Caco-2 (cell line): ENCODE measurements at regions not wholly inside any gene's neighbourhood (a gene's known extent, or its start where the extent isn't known, plus 50 kb on each side); places are given as distances from the start of the nearest gene placed in this dataset.

Experiments
- BruUV-seq: library from RNA; stranded (reverse); fragments of 400-500 nt; replicated peaks from 2 replicates; lab custom pipeline; 2021; lab: Mats Ljungman, UMichigan
- CTCF ChIA-PET: fragments of 300-600 bp; sonication (Branson Sonifier 250); formaldehyde crosslinking; loops from one replicate; lab custom pipeline; 2022; ENCODE audit warnings: antibody characterized with exemption; lab: Charles Lee
- POLR2A ChIA-PET: fragments of 300-600 bp; sonication (Branson Sonifier 250); formaldehyde crosslinking; loops from one replicate; lab custom pipeline; 2022; ENCODE audit warnings: antibody characterized with exemption; lab: Charles Lee
- DNase-seq, 2 experiments: peaks; one replicate each; pipeline versions ENCODE4 v3.0.0 to v3.0.0-alpha.2; 2020 to 2022
- H3K27me3 ChIP-seq: replicated peaks from 2 replicates; pipeline ENCODE4 v1.6.0; 2011; ENCODE audit warnings: low read length; ENCODE audit not compliant: control insufficient read depth, insufficient read depth
- H3K36me3 ChIP-seq: 2 replicates; pipeline ENCODE4 v1.5.1; 2011; ENCODE audit warnings: low read length; ENCODE audit not compliant: control insufficient read depth, insufficient read depth
- H3K4me1 ChIP-seq: fragments of 250-450 bp; sonication (Bioruptor Pico); 2 replicates; pipeline ENCODE4 v1.5.1; 2020; ENCODE audit warnings: mild to moderate bottlenecking
- H3K4me3 ChIP-seq: 2 replicates; pipeline ENCODE4 v1.5.1; 2011; ENCODE audit warnings: low read depth, mild to moderate bottlenecking, control low read depth, low read length
- H3K9me3 ChIP-seq: fragments of 250-450 bp; sonication (Bioruptor Pico); 2 replicates; pipeline ENCODE4 v1.5.1; 2020; ENCODE audit warnings: mild to moderate bottlenecking, moderate library complexity
- H3K27ac Mint-ChIP-seq: one replicate; pipeline ENCODE4 v1.8.0; 2022; ENCODE audit warnings: mixed read lengths; ENCODE audit not compliant: unreplicated experiment
- H3K27me3 Mint-ChIP-seq: one replicate; pipeline ENCODE4 v1.8.0; 2022; ENCODE audit warnings: mixed read lengths; ENCODE audit not compliant: insufficient read depth, unreplicated experiment
- H3K36me3 Mint-ChIP-seq: one replicate; pipeline ENCODE4 v1.8.0; 2022; ENCODE audit warnings: mild to moderate bottlenecking, mixed read lengths; ENCODE audit not compliant: insufficient read depth, unreplicated experiment
- H3K4me1 Mint-ChIP-seq: one replicate; pipeline ENCODE4 v1.8.0; 2022; ENCODE audit warnings: low read depth, mixed read lengths; ENCODE audit not compliant: unreplicated experiment
- H3K4me3 Mint-ChIP-seq: one replicate; pipeline ENCODE4 v1.8.0; 2022; ENCODE audit warnings: mild to moderate bottlenecking, moderate library complexity, mixed read lengths; ENCODE audit not compliant: unreplicated experiment
- H3K9me3 Mint-ChIP-seq: one replicate; pipeline ENCODE4 v1.8.0; 2022; ENCODE audit warnings: mixed read lengths; ENCODE audit not compliant: unreplicated experiment
- CTCF ChIP-seq, 2 experiments: fragments of 200-600 bp in 1 of 2; IDR thresholded peaks; 1 replicate in 1 of 2; 2 replicates in 1 of 2; pipeline versions ENCODE4 v1.5.1 to v1.8.0; 2011 to 2022; ENCODE audit warnings: antibody characterized with exemption in 1 of 2, control low read depth in 1 of 2, inconsistent platforms in 1 of 2, low read depth in 1 of 2, low read length in 1 of 2, mild to moderate bottlenecking in 1 of 2, moderate library complexity in 1 of 2; ENCODE audit not compliant: insufficient read depth in 1 of 2, severe bottlenecking in 1 of 2, unreplicated experiment in 1 of 2
- intact Hi-C: fragments of 100-400 bp; cut with micrococcal nuclease; formaldehyde crosslinking; loops from one replicate; pipeline ENCODE4 v1.10.0; 2022; ENCODE audit not compliant: unreplicated experiment

DNA sequence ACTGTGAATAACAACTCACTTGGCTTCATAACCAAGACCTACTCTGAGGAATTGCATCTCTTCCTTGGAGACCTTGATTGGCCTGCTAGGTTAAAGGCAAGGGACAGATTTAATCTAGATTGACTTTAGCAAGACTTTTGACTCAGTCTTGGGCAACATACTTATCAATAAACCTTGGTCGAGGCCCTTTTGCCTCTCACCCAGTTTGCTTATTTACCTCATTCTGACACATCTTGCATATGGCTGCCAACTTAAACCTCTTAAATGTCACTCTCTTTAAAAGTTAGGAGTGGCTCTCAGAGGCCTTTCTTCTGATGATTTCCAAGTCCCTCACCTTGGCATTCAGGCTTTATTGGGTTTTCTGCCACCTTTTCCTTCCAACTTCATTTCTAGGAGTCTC lies 124.5 kb downstream of the BAMBI start:
- H3K4me1 ChIP-seq: peaks cover 24% of the 10 kb centered on the region
- H3K27me3 Mint-ChIP-seq: no peaks in the 10 kb centered on the region
- no peaks in the 10 kb centered on the region for H3K36me3 Mint-ChIP-seq
- POLR2A ChIA-PET: no interaction called here
- no peaks in the 10 kb centered on the region for H3K9me3 ChIP-seq
- no peak overlapping the region for H3K4me3 ChIP-seq
- no peak overlapping the region for H3K27ac Mint-ChIP-seq
- H3K4me3 Mint-ChIP-seq: no peak overlapping the region
- H3K36me3 ChIP-seq: no peaks in the 10 kb centered on the region
- DNase-seq: no peak
- peaks cover 7% of the 10 kb centered on the region for H3K4me1 Mint-ChIP-seq
- no TSS peak for BruUV-seq
- TF ChIP-seq CTCF (IDR thresholded peaks at IDR 0.05; ENCODE audit: insufficient read depth in 1 of 2, low read depth in 1 of 2, low read length in 1 of 2, severe bottlenecking in 1 of 2, unreplicated experiment in 1 of 2): no peak
- H3K27me3 ChIP-seq: no peaks in the 10 kb centered on the region
- CTCF ChIA-PET: interaction anchor here (0.6 kb wide), 1 partner anchor 125 kb away, joined by 7 read pairs; no protein-coding TSS in a partner anchor
- no peaks in the 10 kb centered on the region for H3K9me3 Mint-ChIP-seq
- intact Hi-C loops: no loop called here

- intact Hi-C loops: no loop called here
- no peaks in the 10 kb centered on the region for H3K9me3 Mint-ChIP-seq
- POLR2A ChIA-PET: no interaction called here
- no peak overlapping the region for H3K27ac Mint-ChIP-seq
- Histone ChIP-seq H3K4me1 (peaks cover 32% of the 10 kb centered on the region), H3K27me3 (no peaks in the 10 kb centered on the region), H3K36me3 (no peaks in the 10 kb centered on the region), H3K9me3 (no peaks in the 10 kb centered on the region), H3K4me3 (no peak overlapping the region)
- DNase-seq: no peak
- BruUV-seq: no TSS peak
- peaks cover 13% of the 10 kb centered on the region for H3K4me1 Mint-ChIP-seq
- no peaks in the 10 kb centered on the region for H3K36me3 Mint-ChIP-seq
- CTCF ChIA-PET: no interaction called here
- no peak overlapping the region for H3K4me3 Mint-ChIP-seq
- H3K27me3 Mint-ChIP-seq: no peaks in the 10 kb centered on the region
- TF ChIP-seq CTCF (IDR thresholded peaks at IDR 0.05; ENCODE audit: insufficient read depth in 1 of 2, low read depth in 1 of 2, low read length in 1 of 2, severe bottlenecking in 1 of 2, unreplicated experiment in 1 of 2): no peak
Measured at GRCh38 chr10:28805390-28805789, 128.1 kb downstream of the BAMBI start.

GRCh38 chr10:28806488-28806941 lies 129.2 kb downstream of the BAMBI start:
- BruUV-seq: no TSS peak
- DNase-seq: no peak
- H3K4me3 ChIP-seq: no peak overlapping the region
- Mint-ChIP-seq H3K27ac (no peak overlapping the region), H3K36me3 (no peaks in the 10 kb centered on the region), H3K4me1 (peaks cover 13% of the 10 kb centered on the region), H3K4me3 (no peak overlapping the region), H3K27me3 (no peaks in the 10 kb centered on the region), H3K9me3 (no peaks in the 10 kb centered on the region)
- intact Hi-C loops: no loop called here
- POLR2A ChIA-PET: no interaction called here
- H3K27me3 ChIP-seq: no peaks in the 10 kb centered on the region
- no peaks in the 10 kb centered on the region for H3K36me3 ChIP-seq
- no peak for TF ChIP-seq CTCF (IDR thresholded peaks at IDR 0.05; ENCODE audit: insufficient read depth in 1 of 2, low read depth in 1 of 2, low read length in 1 of 2, severe bottlenecking in 1 of 2, unreplicated experiment in 1 of 2)
- peaks cover 32% of the 10 kb centered on the region for H3K4me1 ChIP-seq
- no peaks in the 10 kb centered on the region for H3K9me3 ChIP-seq
- CTCF ChIA-PET: no interaction called here
